HCT116 (cell line): ENCODE measurements at regions not wholly inside any gene's neighbourhood (a gene's known extent, or its start where the extent isn't known, plus 50 kb on each side); places are given as distances from the start of the nearest gene placed in this dataset.

Experiments used
- ATAC-seq: fragments of 200-7000 bp; cut with Tn5 transposase; 2 replicates; pipeline ENCODE4 v1.9.1; 2020; ENCODE audit warnings: mild to moderate bottlenecking, moderate library complexity
- BruUV-seq: library from RNA; stranded (reverse); fragments of 400-500 nt; replicated peaks from 2 replicates; lab custom pipeline; 2021; lab: Mats Ljungman, UMichigan
- CTCF ChIA-PET: fragments of 300-600 bp; sonication (Branson Sonifier 250); formaldehyde crosslinking; loops from one replicate; lab custom pipeline; 2021; ENCODE audit warnings: antibody characterized with exemption; lab: Charles Lee
- POLR2A ChIA-PET: fragments of 300-600, 350-600 bp; sonication (Branson Sonifier 250); formaldehyde crosslinking; loops from one replicate; lab custom pipeline; 2021; ENCODE audit warnings: antibody characterized with exemption; lab: Charles Lee
- RAD21 ChIA-PET, 2 experiments: fragments of 300-600 bp; sonication (Branson Sonifier 250); formaldehyde crosslinking; loops; one replicate each; lab custom pipeline; 2023; ENCODE audit warnings: low total read pairs in 2 of 2; ENCODE audit not compliant: uncharacterized antibody in 2 of 2, unreplicated experiment in 2 of 2, low non-redundant PET in 1 of 2; lab: Charles Lee
- DNase-seq: peaks from one replicate; pipeline ENCODE4 v3.0.0-alpha.2; 2010; ENCODE audit warnings: low read depth, low spot score
- H2AFZ ChIP-seq: fragments of 200-600 bp; shearing (Covaris generic), sonication (generic); 2 replicates; pipeline ENCODE4 v1.6.1; 2017; ENCODE audit warnings: low read depth, mixed run types, mixed read lengths, antibody characterized with exemption, low read length; ENCODE audit not compliant: poor library complexity, severe bottlenecking
- H3K27ac ChIP-seq: 2 replicates; pipeline ENCODE4 v1.5.1; 2012; ENCODE audit warnings: low read depth, low read length
- H3K27me3 ChIP-seq: fragments of 200-600 bp; sonication (generic); 2 replicates; pipeline ENCODE4 v1.6.1; 2016; ENCODE audit warnings: mixed run types, low read length, mixed read lengths; ENCODE audit not compliant: insufficient read depth
- H3K36me3 ChIP-seq, 2 experiments: fragments of 200-500 bp in 1 of 2; fragments of 200-600 bp in 1 of 2; sonication (Bioruptor generic) in 1 of 2; sonication (generic) in 1 of 2; 2 replicates each; pipeline versions ENCODE4 v1.5.1 to v1.6.1; 2014 to 2016; ENCODE audit warnings: low read length in 2 of 2, inconsistent platforms in 1 of 2, mixed read lengths in 1 of 2, mixed run types in 1 of 2; ENCODE audit not compliant: insufficient read depth in 2 of 2, control insufficient read depth in 1 of 2
- H3K4me1 ChIP-seq, 2 experiments: fragments of 200-600 bp in 1 of 2; sonication (generic) in 1 of 2; 2 replicates each; pipeline versions ENCODE4 v1.5.1 to v1.6.1; 2012 to 2017; ENCODE audit warnings: low read length in 2 of 2, inconsistent platforms in 1 of 2, mild to moderate bottlenecking in 1 of 2, mixed read lengths in 1 of 2, mixed run types in 1 of 2, moderate library complexity in 1 of 2; ENCODE audit not compliant: insufficient read depth in 2 of 2, control insufficient read depth in 1 of 2
- H3K4me2 ChIP-seq: fragments of 200-600 bp; sonication (generic); 2 replicates; pipeline ENCODE4 v1.6.1; 2017; ENCODE audit warnings: mixed run types, low read length, mixed read lengths
- H3K4me3 ChIP-seq, 2 experiments: fragments of 200-600 bp in 1 of 2; sonication (generic) in 1 of 2; replicated peaks in 1 of 2; 2 replicates each; pipeline ENCODE4 v1.5.1; 2011 to 2016; ENCODE audit warnings: low read length in 2 of 2, control low read depth in 1 of 2, low read depth in 1 of 2, mild to moderate bottlenecking in 1 of 2, mixed read lengths in 1 of 2, mixed run types in 1 of 2
- H3K79me2 ChIP-seq: fragments of 200-600 bp; sonication (generic); 2 replicates; pipeline ENCODE4 v1.6.1; 2017; ENCODE audit warnings: mild to moderate bottlenecking, mixed run types, low read length, moderate library complexity, mixed read lengths; ENCODE audit not compliant: insufficient read depth
- H3K9ac ChIP-seq: fragments of 200-600 bp; sonication (generic); 2 replicates; pipeline ENCODE4 v1.6.1; 2016; ENCODE audit warnings: low read length, mixed read lengths
- H3K9me2 ChIP-seq: fragments of 200-600 bp; sonication (generic), shearing (Covaris generic); 2 replicates; pipeline ENCODE4 v1.6.1; 2017; ENCODE audit warnings: mixed run types, mild to moderate bottlenecking, moderate library complexity; ENCODE audit not compliant: insufficient read depth
- H3K9me3 ChIP-seq, 2 experiments: fragments of 200-500 bp in 1 of 2; fragments of 200-600 bp in 1 of 2; sonication (Bioruptor generic) in 1 of 2; sonication (generic) in 1 of 2; 2 replicates each; pipeline ENCODE4 v1.6.1; 2014 to 2017; ENCODE audit warnings: low read length in 2 of 2, mixed read lengths in 2 of 2, inconsistent platforms in 1 of 2, low read depth in 1 of 2, mild to moderate bottlenecking in 1 of 2, mixed run types in 1 of 2, moderate library complexity in 1 of 2; ENCODE audit not compliant: control insufficient read depth in 1 of 2, insufficient read depth in 1 of 2
- H4K20me1 ChIP-seq: fragments of 200-600 bp; sonication (generic), shearing (Covaris generic); 2 replicates; pipeline ENCODE4 v1.6.1; 2017; ENCODE audit warnings: mixed run types, mild to moderate bottlenecking, moderate library complexity; ENCODE audit not compliant: insufficient read depth
- CBX3 ChIP-seq: IDR thresholded peaks from 2 replicates; pipeline ENCODE4 v1.6.1; 2012; ENCODE audit warnings: low read depth
- CEBPB ChIP-seq: IDR thresholded peaks from 2 replicates; pipeline ENCODE4 v1.6.1; 2012; ENCODE audit warnings: low read depth
- CTCF ChIP-seq, 3 experiments: fragments of 200-600 bp in 1 of 3; sonication (generic) in 1 of 3; IDR thresholded peaks in 2 of 3; conservative IDR thresholded peaks in 1 of 3; 2 replicates each; pipeline ENCODE4 v1.5.1; 2012 to 2017; ENCODE audit warnings: low read depth in 2 of 3, low read length in 2 of 3, antibody characterized with exemption in 1 of 3, borderline replicate concordance in 1 of 3, control low read depth in 1 of 3, mild to moderate bottlenecking in 1 of 3, mixed read lengths in 1 of 3, mixed run types in 1 of 3, moderate library complexity in 1 of 3; ENCODE audit not compliant: insufficient read depth in 1 of 3
- ELF1 ChIP-seq: IDR thresholded peaks from 2 replicates; pipeline ENCODE4 v1.6.1; 2012; ENCODE audit warnings: low read depth, borderline replicate concordance
- EZH2 ChIP-seq: fragments of 200-600 bp; sonication (generic); IDR thresholded peaks from 2 replicates; pipeline ENCODE4 v1.6.1; 2017; ENCODE audit warnings: antibody characterized with exemption, mixed run types
- FOSL1 ChIP-seq: IDR thresholded peaks from 2 replicates; pipeline ENCODE4 v1.6.1; 2012; ENCODE audit warnings: low read depth
- JUND ChIP-seq: IDR thresholded peaks from 2 replicates; pipeline ENCODE4 v1.6.1; 2012
- MAX ChIP-seq: IDR thresholded peaks from 2 replicates; pipeline ENCODE4 v1.6.1; 2012
- RAD21 ChIP-seq: IDR thresholded peaks from 2 replicates; pipeline ENCODE4 v1.6.1; 2012; ENCODE audit warnings: low read depth, mild to moderate bottlenecking
- REST ChIP-seq: IDR thresholded peaks from 2 replicates; pipeline ENCODE4 v1.6.1; 2012; ENCODE audit warnings: low read depth
- SIN3A ChIP-seq: IDR thresholded peaks from 2 replicates; pipeline ENCODE4 v1.6.1; 2012; ENCODE audit warnings: low read depth
- SRF ChIP-seq: IDR thresholded peaks from 2 replicates; pipeline ENCODE4 v1.6.1; 2012; ENCODE audit warnings: low read depth
- TCF7L2 ChIP-seq: IDR thresholded peaks from 2 replicates; pipeline ENCODE4 v1.7.0; 2011; ENCODE audit warnings: borderline replicate concordance, inconsistent platforms; ENCODE audit not compliant: insufficient read depth, insufficient read length; ENCODE audit errors: extremely low read depth
- YY1 ChIP-seq: IDR thresholded peaks from 2 replicates; pipeline ENCODE4 v1.6.1; 2011; ENCODE audit warnings: low read length, low read depth, moderate library complexity, mild to moderate bottlenecking; ENCODE audit not compliant: insufficient replicate concordance; ENCODE audit errors: extremely low read depth
- ZBTB33 ChIP-seq: IDR thresholded peaks from 2 replicates; pipeline ENCODE4 v1.6.1; 2011; ENCODE audit warnings: mild to moderate bottlenecking, low read length, moderate library complexity; ENCODE audit not compliant: insufficient replicate concordance; ENCODE audit errors: extremely low read depth
- ZFX ChIP-seq: fragments of 450-650 bp; IDR thresholded peaks from 2 replicates; pipeline ENCODE4 v1.6.1; 2017
- ZNF274 ChIP-seq: fragments of 200-500 bp; sonication (Bioruptor generic); IDR thresholded peaks from 2 replicates; pipeline ENCODE4 v1.6.1; 2014; ENCODE audit warnings: mild to moderate bottlenecking, low read depth, low read length, inconsistent platforms
- intact Hi-C: fragments of 100-400 bp; cut with micrococcal nuclease; formaldehyde crosslinking; loops from 2 replicates; pipeline ENCODE4 v1.10.0; 2022

- CTCF ChIA-PET = no interaction called here
- no peak for TF ChIP-seq CBX3
- TF ChIP-seq SIN3A = no peak
- TF ChIP-seq EZH2 = no peak
- TF ChIP-seq ZFX = no peak
- no peak for TF ChIP-seq CEBPB
- TF ChIP-seq FOSL1 = no peak
- no peak for TF ChIP-seq RAD21
- TF ChIP-seq ZNF274 = no peak
- TF ChIP-seq JUND = no peak
- TF ChIP-seq TCF7L2 = no peak
- TF ChIP-seq CTCF (IDR thresholded peaks at IDR 0.05 in 2 of 3, conservative IDR thresholded peaks at IDR 0.05 in 1 of 3; ENCODE audit: borderline replicate concordance in 1 of 3, insufficient read depth in 1 of 3, low read depth in 2 of 3, low read length in 2 of 3) = no peak
- TF ChIP-seq MAX = no peak
- no peak for TF ChIP-seq YY1
- no peak for TF ChIP-seq ELF1
- no peak for TF ChIP-seq SRF
- TF ChIP-seq ZBTB33 = no peak
- TF ChIP-seq REST = no peak
- no peak for ATAC-seq
- Histone ChIP-seq H3K36me3 (no peaks in the 10 kb centered on the region), H3K9ac (no peak overlapping the region), H4K20me1 (no peaks in the 10 kb centered on the region), H3K79me2 (no peaks in the 10 kb centered on the region), H3K4me3 (no peak overlapping the region), H3K4me2 (no peak overlapping the region), H3K9me3 (peaks cover 0 to 18% of the 10 kb centered on the region in 2 experiments; a peak in 2 of 4 replicates), H3K9me2 (no peaks in the 10 kb centered on the region), H3K27me3 (no peaks in the 10 kb centered on the region), H3K27ac (no peak overlapping the region), H3K4me1 (no peaks in the 10 kb centered on the region), H2AFZ (no peak overlapping the region)
- intact Hi-C loops = no loop called here
- RAD21 ChIA-PET = no interaction called here
- no TSS peak for BruUV-seq
- POLR2A ChIA-PET = no interaction called here
- DNase-seq = no peak
Observed at GRCh38 chr11:42786981-42787380, 524.8 kb upstream of the API5 start.
